ENCODE measurements at regions not wholly inside any gene's neighbourhood (a gene's known extent, or its start where the extent isn't known, plus 50 kb on each side); places are given as distances from the start of the nearest gene placed in this dataset.

- DNase-seq (ENCODE audit: low read depth in 2 of 2): no peak
Observed at GRCh38 chr6:40721271-40721952, 134.2 kb upstream of the LRFN2 start.

- DNase-seq (ENCODE audit: low read depth in 2 of 2): no peak
Observed at GRCh38 chr6:40720375-40720748, 133.2 kb upstream of the LRFN2 start.

- DNase-seq (ENCODE audit: low read depth in 2 of 2): no peak
Observed at GRCh38 chr6:40719671-40720374, 132.7 kb upstream of the LRFN2 start.

- no peak for DNase-seq (ENCODE audit: low read depth in 2 of 2)
Observed at GRCh38 chr6:40718401-40718800, 131.2 kb upstream of the LRFN2 start.

- no peak for DNase-seq (ENCODE audit: low read depth in 2 of 2)
Observed at GRCh38 chr6:40717411-40718057, 130.4 kb upstream of the LRFN2 start.

GRCh38 chr6:40715570-40716403, 128.6 kb upstream of the LRFN2 start:
- DNase-seq (ENCODE audit: low read depth in 2 of 2): no peak

- DNase-seq (ENCODE audit: low read depth in 2 of 2): no peak
Observed at GRCh38 chr6:40714576-40715564, 127.7 kb upstream of the LRFN2 start.

GRCh38 chr6:40714143-40714542, 127.0 kb upstream of the LRFN2 start:
- DNase-seq (ENCODE audit: low read depth in 2 of 2): no peak

- no peak for DNase-seq (ENCODE audit: low read depth in 2 of 2)
Observed at GRCh38 chr6:40713002-40713719, 126.0 kb upstream of the LRFN2 start.

- DNase-seq (ENCODE audit: low read depth in 2 of 2): no peak
Observed at GRCh38 chr6:40710626-40711330, 123.6 kb upstream of the LRFN2 start.

GRCh38 chr6:40708049-40708448, 120.9 kb upstream of the LRFN2 start:
- DNase-seq (ENCODE audit: low read depth in 2 of 2): no peak

GRCh38 chr6:40706178-40706577, 119.0 kb upstream of the LRFN2 start:
- DNase-seq (ENCODE audit: low read depth in 2 of 2): no peak

GRCh38 chr6:40705354-40705753, 118.2 kb upstream of the LRFN2 start:
- DNase-seq (ENCODE audit: low read depth in 2 of 2): no peak

- no peak for DNase-seq (ENCODE audit: low read depth in 2 of 2)
Observed at GRCh38 chr6:40701352-40702007, 114.3 kb upstream of the LRFN2 start.

- DNase-seq (ENCODE audit: low read depth in 2 of 2): no peak
Observed at GRCh38 chr6:40700006-40700580, 112.9 kb upstream of the LRFN2 start.

GRCh38 chr6:40695750-40696415, 108.7 kb upstream of the LRFN2 start:
- no peak for DNase-seq (ENCODE audit: low read depth in 2 of 2)

GRCh38 chr6:40695114-40695513, 108.0 kb upstream of the LRFN2 start:
- DNase-seq (ENCODE audit: low read depth in 2 of 2): no peak

- no peak for DNase-seq (ENCODE audit: low read depth in 2 of 2)
Observed at GRCh38 chr6:40693768-40694167, 106.6 kb upstream of the LRFN2 start.

Data from stimulated activated CD4-positive, alpha-beta T cell treated with anti-CD3 and anti-CD28 coated beads, Interleukin-1b, Interleukin-23, amount 100 ng/mL, for 4 hours (primary cell).